RWPE1 (cell line): ENCODE measurements at regions not wholly inside any gene's neighbourhood (a gene's known extent, or its start where the extent isn't known, plus 50 kb on each side); places are given as distances from the start of the nearest gene placed in this dataset.

Experiments used
- CTCF ChIA-PET: fragments of 350-600 bp; sonication (Branson Sonifier 250); formaldehyde crosslinking; extraction: SDS; loops from one replicate; lab custom pipeline; 2021; lab: Yijun Ruan, JAX
- POLR2A ChIA-PET: fragments of 400-600 bp; formaldehyde crosslinking; extraction: SDS; loops from one replicate; lab custom pipeline; 2020; ENCODE audit warnings: antibody characterized with exemption; ENCODE audit not compliant: low non-redundant PET; lab: Yijun Ruan, JAX
- DNase-seq: peaks from one replicate; pipeline ENCODE4 v3.0.0; 2012; ENCODE audit warnings: low spot score
- H3K27ac ChIP-seq: fragments of 450-650 bp; 2 replicates; pipeline ENCODE4 v1.5.1; 2017
- CTCF ChIP-seq: fragments of 450-650 bp; conservative IDR thresholded peaks from 2 replicates; pipeline ENCODE4 v1.5.1; 2017; ENCODE audit warnings: low read depth, mild to moderate bottlenecking

GRCh38 chr9:110048403-110048975 lies 159.5 kb downstream of the C9orf152 start:
- ChIA-PET CTCF (no interaction called here), POLR2A (interaction anchor here (0.6 kb wide), 1 partner anchor 14 kb away, joined by 3 read pairs; no protein-coding TSS in a partner anchor)
- peak; percentile 87 for DNase-seq
- TF ChIP-seq CTCF = no peak
- H3K27ac ChIP-seq = peak overlapping the region; percentile 82

- peak; percentile 70 for DNase-seq
- ChIA-PET CTCF (interaction anchor here (0.6 to 0.8 kb wide), 2 partner anchors 17 to 44 kb away, joined by 3 read pairs; no protein-coding TSS in a partner anchor), POLR2A (no interaction called here)
- TF ChIP-seq CTCF = no peak
- H3K27ac ChIP-seq = peak overlapping the region; percentile 82
These were observed 158.8 kb downstream of the C9orf152 start for GRCh38 chr9:110048976-110049698.

GRCh38 chr9:110049699-110050450 lies 158.1 kb downstream of the C9orf152 start:
- peak overlapping the region; percentile 87 for H3K27ac ChIP-seq
- POLR2A ChIA-PET = no interaction called here
- CTCF ChIA-PET = interaction anchor here (0.6 to 1.3 kb wide), 5 partner anchors 18 to 143 kb away, joined by 3 to 5 read pairs (median 4); no protein-coding TSS in a partner anchor
- DNase-seq = peak; percentile 50
- no peak for TF ChIP-seq CTCF

GRCh38 chr9:110050925-110051355 lies 157.0 kb downstream of the C9orf152 start:
- DNase-seq = peak; percentile 94
- ChIA-PET POLR2A (no interaction called here), CTCF (interaction anchor here (0.6 to 1.4 kb wide), 5 partner anchors 101 to 321 kb away, joined by 3 to 13 read pairs (median 4); no protein-coding TSS in a partner anchor)
- peak overlapping the region; percentile 87 for H3K27ac ChIP-seq
- no peak for TF ChIP-seq CTCF

- CTCF ChIA-PET = interaction anchor here (0.7 to 1.6 kb wide), 2 partner anchors 28 to 153 kb away, joined by 3 to 9 read pairs; no protein-coding TSS in a partner anchor
- TF ChIP-seq CTCF = no peak
- DNase-seq = no peak
- H3K27ac ChIP-seq = peak overlapping the region; percentile 17; the same call in 1 of the 2 replicates
- POLR2A ChIA-PET = no interaction called here
These were observed 151.9 kb downstream of the C9orf152 start for GRCh38 chr9:110056062-110056461.
